ENCODE measurements at regions not wholly inside any gene's neighbourhood (a gene's known extent, or its start where the extent isn't known, plus 50 kb on each side); places are given as distances from the start of the nearest gene placed in this dataset.
"Not testable (repeated sequence)": the region's sequence is repeated elsewhere in the genome, so short reads cannot be mapped to it uniquely, and the experiment has no call there.

DNA sequence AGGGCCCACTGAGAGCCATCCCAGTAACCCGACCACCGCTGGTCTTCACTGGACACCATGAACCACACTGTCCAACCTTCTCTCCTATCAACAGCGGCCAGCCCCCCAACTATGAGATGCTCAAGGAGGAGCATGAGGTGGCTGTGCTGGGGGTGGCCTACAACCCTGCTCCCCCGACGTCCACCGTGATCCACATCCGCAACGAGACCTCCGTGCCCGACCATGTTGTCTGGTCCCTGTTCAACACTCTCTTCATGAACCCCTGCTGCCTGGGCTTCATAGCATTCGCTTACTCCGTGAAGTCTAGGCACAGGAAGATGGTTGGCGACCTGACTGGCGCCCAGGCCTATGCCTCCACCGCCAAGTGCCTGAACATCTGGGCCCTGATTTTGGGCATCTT is 423.8 kb upstream of the EPHA5 start:
- no peak for DNase-seq

DNA sequence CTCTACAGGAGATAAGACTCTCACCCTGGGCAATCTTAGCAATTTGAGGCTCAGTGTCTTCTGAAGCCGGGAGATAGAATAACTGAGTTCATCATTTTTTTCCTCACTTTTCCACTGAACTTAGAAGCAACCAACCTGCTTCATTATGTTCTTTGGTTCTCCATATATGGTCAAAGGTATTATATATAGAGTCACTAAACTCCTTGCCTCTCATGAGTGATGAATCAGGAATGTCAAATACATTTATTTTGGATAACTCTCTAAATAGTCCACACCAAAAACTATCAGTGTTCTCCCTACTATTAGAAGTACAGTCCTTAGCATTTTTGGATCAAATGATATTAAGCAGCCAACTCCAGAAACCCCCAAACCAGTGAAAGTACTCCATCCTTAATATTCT is 421.5 kb upstream of the EPHA5 start:
- no peak for DNase-seq

DNA sequence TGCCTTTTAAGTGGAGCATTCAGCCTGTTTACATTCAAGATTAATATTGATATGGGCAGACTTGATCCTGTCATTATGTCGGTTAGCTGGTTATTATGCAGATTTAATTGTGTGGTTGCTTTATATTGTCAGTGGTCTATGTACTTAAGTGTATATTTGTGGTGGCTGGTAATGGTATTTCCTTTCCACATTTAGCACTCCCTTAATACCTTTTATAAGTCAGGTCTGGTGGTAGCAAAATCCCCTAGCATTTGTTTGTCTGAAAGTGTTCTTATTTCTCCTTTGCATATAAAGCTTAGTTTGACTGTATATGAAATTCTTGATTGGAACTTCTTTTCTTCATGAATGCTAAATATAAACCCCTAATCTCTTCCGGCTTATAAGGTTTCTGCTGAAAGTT is 403.7 kb upstream of the EPHA5 start:
- no peak for DNase-seq

DNA sequence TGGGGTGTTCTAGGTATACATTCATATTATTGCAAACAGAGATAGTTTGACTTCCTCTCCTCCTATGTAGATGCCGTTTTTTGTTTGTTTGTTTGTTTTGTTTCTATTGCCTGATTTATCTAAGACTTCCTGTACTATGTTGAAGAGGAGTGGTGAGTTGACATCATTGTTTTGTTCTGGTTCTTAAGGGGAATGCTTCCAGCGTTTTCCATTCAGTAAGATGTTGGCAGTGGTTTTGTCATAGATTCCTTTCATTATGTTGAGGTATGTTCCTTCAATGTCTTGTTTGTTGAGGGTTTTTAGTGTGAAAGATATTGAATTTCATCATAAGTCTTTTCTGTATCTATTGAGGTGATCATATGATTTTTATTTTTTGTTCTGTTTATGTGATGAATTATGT is 401.6 kb upstream of the EPHA5 start:
- DNase-seq: no peak

DNA sequence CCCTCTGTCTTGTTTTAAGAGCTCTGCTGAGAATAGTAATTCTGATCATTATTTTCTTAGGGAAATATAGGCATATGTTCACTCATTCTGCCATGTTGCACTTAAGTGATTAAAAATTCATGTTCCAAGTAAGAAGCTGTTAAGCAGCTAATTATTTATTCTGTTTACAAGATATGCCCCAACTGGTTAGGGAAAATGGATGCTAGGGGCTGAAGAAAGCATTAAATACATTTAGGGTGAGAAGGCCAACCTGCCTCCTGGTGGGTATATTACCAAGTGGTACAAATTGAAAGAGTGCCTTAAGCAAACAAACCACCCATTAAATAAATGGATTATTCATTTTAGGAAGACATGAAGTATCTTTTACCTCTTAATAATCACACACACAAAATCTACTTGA is 392.6 kb upstream of the EPHA5 start:
- no peak for DNase-seq

DNA sequence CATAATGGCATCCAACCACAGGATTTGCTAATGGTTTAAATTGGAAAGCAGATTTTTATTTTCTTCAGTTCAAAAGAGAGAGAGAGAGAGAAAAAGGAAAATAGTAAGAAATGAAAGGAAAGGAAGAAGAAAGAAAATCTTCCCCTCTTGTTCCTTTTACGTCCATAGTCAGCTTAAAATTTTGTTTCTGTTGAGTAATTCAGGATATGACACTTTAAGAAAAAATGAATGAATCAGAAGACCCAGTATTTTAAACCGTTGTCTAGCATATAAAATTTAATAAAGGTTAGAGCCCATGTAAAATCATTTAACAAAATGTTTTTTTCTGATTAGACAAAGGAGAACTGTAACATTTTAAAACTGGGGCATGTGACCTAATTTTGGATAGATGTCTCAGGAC is 391.8 kb upstream of the EPHA5 start:
- DNase-seq: peak in 1 of 2 experiments; percentile 2

DNA sequence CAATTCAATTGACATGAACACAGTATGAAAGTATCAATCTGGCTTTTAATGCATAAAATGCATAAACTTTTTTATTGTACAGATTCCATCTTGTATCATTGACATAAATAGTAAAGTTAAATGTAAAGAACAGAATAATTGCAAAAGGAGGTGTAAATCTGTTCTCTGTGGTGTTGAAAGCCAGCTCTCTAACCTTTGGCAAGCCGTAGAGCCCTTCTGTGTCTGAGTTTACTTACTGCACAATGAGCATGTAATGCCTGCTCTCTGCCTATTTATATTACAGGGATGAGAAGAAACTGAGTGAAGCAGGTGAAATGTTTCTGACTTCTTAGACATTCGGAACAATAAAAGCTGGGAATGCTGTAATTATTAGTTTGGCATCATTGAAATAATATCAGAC is 389.3 kb upstream of the EPHA5 start:
- DNase-seq: no peak

DNA sequence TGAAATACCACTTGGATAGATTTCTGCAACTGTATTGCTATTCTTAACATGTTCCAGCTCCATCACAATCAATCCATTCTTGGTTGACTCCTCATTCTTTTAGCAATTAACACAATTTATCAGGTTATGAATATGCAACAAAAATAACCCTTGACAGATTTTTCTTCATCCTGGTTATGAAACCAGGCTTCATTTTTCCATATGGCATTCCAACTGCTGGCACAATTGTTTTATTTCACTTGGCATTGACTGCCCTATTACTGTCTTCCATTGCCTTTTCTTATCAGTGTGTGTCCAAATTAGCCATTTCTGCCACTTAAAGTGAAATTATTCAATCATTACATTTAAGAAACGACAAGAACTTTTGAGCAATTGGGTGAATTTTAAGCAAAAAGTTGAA is 388.8 kb upstream of the EPHA5 start:
- DNase-seq: no peak

DNA sequence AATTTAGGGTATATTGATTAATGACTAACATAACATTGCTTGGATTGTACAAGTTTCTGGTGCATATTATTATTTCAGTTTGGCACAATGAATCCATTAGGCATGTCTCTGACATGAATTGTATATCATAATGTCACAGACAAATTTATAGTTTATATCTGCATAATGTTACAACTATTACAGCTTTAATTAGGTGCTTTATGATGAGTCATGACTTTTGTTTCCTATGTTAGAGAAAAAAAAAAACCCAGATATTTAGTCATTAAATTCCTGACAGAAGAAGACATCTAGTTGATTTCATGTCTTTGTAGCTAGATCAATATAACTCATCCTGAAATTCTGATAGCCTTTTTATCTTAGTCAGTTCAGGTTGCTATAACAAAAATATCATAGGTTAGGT is 385.7 kb upstream of the EPHA5 start:
- DNase-seq: no peak

DNA sequence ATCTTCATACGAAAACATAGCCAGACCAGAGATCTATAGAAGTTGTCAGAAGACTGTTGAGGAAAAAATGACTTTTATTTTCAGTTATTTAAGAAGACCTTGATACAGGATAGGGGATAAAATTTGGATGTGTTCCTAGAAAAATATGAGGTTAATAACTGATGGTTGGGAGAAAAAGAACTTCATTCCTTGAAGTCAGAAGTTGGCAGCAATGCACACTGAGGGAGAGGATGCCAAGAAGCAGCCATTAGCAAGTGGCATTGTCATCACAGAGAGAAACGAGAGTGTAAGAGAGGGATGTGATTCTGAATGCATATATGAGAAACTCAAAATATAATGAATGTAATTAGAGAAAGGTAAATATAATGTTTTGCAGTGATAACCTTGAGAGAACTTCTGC is 382.1 kb upstream of the EPHA5 start:
- no peak for DNase-seq

DNA sequence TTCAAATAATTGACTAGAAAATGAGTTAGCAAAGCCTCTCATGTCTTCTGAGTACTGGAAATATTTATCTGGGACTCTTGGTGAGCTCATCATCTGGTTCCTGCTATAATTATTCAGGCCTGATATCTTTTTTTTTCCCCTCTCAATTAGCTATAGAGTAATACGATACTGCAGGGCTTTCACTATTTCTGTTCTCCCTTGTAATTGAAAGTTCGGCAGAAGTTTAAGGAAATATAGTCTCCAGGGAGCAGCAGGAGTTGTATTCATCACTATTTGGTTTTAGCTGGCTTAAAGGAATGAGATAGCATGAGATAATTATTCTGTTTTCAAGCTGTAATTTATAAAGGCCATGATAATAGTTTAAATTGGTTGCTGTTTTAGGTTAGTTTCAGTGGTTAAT is 378.6 kb upstream of the EPHA5 start:
- no peak for DNase-seq

DNA sequence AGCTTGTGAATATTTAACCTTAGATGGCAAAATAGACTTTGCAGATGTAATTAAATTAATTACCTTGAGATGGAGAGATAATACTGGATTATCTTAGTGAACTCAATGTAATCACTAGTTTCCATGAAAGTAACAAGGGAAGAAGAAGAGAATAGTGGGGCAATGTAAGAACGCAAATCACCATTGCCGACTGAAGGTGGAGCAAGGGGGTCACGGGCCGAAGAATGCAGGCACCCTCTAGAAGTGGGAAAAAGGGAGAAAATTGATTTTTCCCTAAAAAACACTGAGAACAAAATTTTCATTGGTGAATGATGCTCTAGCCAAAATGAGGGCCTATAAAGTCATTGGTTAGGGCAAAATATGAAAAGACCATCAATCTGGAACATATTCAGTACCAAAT is 375.6 kb upstream of the EPHA5 start:
- DNase-seq: no peak

DNA sequence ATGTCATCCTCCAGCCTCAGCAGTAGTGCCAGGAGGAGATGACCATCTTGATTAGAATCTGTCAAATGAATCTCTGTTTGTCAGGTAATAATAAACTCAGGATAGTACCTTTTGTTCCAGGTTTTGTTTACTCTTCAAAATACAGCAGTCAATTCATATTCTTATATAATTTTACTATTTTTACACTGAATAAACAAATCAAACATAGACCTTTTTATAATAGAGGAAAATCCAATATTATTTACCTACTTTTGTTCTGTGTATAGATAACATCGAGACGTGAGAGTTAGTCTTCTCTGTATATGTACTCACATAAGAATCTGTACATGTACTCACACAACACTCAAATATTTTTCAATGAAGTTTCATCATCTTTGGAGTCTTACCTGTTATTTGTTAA is 365.4 kb upstream of the EPHA5 start:
- DNase-seq: no peak

DNA sequence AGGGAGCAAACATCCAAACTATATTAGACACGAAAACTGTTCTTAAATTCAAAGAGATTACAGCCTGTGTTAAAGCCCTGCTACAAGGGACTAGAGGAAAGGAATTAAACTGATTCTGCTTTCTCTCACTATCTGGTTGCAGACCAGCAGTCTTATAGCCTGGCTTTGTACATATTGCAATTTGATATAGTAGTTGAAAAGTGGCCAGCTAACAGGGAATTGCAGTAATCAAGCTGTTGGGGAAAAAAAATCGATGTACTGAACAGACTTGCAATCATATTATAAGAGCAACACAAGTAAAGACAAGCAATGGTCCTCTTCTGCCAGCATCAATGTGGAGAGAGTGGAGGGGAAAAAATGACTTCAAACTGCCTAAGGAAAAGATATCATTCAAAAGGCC is 364.4 kb upstream of the EPHA5 start:
- no peak for DNase-seq

DNA sequence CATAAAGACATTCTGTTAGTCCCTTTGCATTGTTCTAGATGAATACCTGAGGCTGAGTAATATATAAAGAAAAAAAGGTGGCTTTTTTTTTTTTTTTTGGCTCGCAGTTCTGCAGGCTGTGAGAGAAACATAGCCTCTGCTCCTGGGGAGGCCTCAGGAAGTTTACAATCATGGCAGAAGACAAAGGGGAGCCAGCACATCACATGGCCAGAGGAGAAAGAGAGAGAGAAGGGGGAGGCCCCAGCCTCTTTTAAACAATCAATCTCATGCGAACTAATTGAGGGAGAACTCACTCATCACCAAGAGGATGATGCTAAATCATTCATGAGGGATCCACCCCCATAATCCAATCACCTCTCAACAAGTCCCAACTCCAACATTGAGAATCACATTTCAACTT is 364.0 kb upstream of the EPHA5 start:
- no peak for DNase-seq

DNA sequence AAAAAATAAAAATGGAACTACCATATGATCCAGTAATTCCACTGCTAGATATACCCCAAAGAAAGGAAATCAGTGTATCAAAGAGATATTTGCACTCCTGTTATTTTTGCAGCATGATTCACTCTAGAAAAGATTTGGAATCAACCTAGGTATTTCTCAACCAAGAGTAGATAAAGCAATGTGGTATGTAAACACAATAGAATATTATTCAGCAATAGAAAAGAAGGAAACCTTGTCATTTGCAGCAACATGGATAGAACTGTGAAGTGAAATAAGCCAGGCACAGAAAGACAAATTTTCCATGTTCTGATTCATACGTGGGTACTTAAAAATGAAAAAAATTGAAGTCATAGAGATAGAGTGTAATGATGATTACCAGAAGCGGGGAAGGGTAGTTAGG is 362.3 kb upstream of the EPHA5 start:
- DNase-seq: no peak

DNA sequence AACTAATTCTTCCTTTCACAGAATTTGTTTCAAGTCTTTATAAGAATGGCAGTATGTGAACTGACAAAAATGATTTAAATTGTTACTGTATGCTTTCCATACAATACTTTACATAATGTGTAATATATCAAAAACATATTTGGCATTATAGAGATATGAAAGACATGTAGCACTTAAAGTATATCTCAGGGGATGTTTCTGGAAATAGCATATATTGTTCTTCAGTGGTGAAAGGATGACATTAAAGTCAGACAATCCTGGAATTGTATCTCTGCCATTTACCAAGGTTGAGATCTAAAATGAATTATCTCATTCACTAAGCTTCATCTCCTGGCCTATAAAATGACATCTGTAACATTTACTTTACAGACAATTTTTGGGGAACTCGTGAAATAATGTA is 358.4 kb upstream of the EPHA5 start:
- DNase-seq: no peak

DNA sequence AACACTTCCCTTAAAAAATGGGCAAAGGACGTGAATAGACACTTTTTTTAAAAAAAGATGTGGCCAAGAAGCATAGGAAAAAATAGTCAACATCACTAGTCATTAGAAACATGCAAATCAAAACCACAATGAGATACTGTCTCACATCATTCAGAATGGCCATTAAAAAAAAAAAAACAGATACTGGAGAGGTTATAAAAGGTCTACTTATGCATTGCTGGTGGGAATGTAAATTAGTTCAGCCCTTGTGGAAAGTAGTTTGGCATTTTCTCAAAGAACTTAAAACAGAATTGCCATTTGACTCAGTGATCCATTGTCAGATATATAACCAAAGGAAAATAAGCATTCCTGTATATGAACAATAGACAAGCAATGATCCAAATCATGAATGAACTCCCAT is 352.8 kb upstream of the EPHA5 start:
- DNase-seq: no peak

DNA sequence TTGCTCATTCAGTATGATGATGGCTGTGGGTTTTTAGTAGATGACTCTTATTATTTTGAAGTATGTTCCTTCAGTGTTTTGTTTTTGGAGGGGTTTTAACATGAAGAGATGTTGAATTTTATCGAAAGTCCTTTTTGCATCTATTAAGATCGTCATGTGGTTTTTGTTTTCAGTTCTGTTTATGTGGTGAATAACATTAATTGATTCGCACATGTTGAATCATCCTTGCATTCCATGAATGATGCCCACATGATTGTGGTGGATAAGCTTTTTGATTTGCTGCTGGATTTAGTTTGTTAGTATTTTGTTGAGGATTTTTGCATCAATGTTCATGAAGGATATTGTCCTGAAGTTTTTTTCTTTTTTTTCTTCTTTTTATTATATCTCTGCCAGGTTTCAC is 347.4 kb upstream of the EPHA5 start:
- no peak for DNase-seq

DNA sequence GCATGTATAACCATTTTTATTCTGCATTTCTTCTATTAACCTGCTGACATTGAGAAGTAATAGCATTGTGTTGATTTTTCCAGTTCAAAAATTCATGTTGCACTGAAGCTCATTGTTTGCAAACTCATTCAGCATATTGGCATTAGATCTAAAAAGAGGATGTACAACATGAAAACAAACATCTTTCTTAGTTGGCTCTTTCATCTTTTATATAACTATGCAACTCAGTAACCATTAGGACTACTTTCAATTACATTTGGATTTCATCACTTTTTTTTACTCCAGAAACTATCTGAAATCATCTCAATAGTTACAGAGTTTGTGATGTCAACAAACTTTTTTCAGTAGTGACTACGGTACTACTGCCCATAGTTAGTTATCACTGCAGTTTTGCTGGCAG is 346.0 kb upstream of the EPHA5 start:
- no peak for DNase-seq

DNA sequence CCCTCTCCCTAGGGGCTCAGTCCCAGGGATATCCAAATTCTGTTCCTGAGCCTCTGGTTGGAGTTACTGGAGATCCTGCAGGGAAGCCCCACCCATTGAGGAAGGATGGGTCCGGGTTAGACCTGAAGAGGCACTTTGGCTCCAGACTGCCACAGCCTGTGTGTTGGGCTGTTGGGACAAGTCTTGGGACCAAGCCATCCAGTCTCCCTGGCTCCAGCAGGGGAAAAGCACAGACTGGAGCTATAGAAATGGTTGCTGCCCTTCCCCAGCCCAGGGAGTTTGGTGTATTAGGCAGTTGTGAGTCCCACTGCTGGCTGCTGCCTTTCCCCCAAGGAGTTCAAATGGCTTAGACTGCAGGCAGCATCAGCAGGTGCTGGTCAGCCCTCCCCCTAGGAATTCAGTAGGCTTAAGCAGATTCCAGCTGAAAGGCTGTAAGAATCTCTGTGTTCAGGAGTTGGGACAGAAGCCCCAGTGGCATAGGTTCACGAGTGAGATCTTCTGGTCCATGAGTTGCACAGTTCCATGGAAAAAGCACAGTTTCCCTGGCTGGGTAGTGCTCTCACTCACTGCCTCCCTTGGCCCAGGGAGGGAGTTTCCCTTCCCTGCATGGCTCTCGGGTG is 344.0 kb upstream of the EPHA5 start:
- DNase-seq: no peak

DNA sequence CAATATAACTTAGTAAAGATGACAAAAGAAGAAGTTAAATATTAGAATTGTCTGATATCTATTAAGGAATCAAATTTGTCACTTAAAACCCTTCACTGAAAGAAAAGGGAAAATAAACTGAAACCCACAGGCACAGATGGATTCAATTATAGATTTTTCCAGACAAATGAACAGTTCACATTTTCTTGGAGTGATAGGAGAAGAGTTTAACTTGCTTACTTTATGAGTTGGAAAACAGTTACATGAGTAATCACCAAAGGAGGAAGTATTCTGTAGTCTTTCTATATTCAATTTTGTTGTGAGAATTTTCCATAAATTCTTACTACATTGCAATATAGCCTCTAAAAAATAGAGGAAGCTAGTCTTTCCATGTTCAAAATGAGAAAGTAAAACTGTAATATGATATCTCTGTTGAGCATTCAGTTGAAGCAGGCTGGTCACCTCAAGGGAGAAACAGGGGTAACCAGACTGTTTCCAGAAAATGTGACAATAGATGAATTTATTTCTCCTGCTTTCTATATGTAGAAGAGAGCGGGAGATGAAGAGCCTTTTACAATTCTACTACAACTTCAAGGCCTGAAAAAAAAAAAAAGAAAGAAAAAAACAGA is 330.3 kb upstream of the EPHA5 start:
- no peak for DNase-seq

DNA sequence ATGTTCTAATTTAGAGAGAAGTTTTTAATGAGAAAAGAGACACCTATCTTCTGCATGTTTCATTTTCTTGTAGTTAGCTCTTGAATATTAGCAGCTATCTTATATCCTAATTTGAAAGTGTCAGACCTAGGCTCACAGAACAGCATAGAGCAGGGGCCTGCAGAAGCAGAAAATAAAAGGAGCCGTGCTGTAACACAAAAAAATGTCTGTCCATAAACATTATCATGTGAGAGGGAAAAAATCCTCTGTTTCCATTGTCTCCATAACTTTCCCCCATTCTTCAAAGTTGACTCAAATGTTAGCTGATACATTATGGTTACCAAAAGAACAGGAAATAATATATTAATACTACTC is 329.2 kb upstream of the EPHA5 start:
- DNase-seq: no peak

DNA sequence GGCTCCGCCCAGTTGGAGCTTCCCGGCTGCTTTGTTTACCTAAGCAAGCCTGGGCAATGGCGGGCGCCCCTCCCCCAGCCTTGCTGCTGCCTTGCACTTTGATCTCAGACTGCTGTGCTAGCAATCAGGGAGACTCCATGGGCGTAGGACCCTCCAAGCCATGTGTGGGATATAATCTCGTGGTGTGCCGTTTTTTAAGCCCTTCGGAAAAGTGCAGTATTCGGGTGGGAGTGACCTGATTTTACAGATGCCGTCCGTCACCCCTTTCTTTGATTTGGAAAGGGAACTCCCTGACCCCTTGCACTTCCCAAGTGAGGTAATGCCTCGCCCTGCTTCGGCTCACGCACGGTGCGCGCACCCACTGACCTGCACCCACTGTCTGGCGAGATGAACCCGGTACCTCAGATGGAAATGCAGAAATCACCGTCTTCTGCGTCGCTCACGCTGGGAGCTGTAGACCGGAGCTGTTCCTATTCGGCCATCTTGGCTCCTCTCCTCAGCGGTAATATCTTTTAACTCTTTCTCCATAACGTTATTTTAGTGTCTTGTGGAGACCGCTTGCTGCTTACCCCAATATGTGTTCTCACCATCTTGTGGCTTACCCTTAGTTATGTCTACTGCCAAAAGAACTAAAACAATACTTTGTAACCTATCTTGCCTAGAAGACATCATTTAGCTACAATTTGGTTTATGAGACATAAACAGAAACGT is 328.7 kb upstream of the EPHA5 start:
- DNase-seq: not testable (repeated sequence)

DNA sequence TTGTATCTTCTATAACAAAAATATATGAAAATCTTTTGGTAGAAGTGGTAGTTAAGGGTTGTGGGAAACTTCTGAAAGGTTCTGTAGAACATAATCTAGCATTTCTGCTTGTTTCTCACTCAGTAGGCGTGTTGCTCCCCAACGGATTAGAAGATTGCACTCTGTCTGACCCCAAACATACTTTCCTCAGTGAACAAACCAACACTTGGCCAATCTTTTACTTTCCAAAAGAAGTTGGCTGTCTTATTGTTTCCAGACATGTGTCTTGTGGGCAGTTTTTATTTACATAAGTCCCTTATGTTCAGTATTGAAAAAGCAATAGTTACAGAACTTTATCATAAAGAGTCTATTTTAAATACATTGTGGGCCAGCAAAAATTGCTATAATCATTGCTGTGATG is 312.8 kb upstream of the EPHA5 start:
- no peak for DNase-seq
